GM21619 (cell line): ENCODE measurements at regions not wholly inside any gene's neighbourhood (a gene's known extent, or its start where the extent isn't known, plus 50 kb on each side); places are given as distances from the start of the nearest gene placed in this dataset.

Experiments used
- ATAC-seq: cut with Tn5 transposase; IDR thresholded peaks from one replicate; pipeline ENCODE4 v1.9.1; 2021; ENCODE audit not compliant: unreplicated experiment

DNA sequence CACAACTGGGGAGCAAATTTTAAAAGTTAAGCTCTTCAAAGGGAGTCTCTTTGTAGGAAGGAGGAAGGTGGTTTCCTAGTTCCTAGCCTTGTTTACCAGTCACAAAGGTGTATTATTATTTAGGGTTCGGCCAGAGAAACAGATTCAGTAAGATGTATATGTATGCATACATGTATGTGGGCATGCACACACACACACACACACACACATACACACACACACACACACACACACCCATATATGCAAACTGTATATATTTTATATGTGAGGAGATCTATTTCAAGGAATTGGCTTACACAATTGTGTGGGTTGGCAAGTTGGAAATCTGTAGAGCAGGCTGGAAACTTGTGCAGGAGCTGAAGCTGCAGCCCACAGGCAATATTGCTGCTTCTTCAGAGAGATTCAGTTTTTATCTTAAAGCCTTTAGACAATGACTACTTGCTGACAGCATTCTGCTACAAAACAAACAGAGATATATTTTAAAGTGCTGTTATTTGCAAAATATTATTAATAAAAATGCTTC lies 75.3 kb upstream of the DNAH5 start:
- ATAC-seq: no peak

DNA sequence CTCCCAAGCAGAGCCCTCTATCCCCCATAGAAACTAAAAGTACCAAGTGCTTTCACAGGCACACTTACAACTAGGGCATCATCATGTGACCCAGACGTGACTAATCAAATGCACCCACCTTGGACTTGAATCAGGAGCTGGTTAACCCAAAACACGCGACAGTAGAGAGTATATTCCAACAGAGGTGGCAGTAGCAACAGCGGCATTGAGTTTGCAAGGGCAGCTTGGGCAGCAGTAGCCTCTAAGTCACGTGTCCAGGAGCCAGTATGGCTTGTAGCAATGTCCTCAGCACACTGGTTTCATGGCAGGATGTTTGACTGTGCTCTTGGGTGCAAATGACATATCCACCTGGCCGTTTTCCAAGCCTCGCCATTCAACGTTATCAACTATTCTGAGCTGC lies 73.4 kb upstream of the DNAH5 start:
- ATAC-seq: no peak

DNA sequence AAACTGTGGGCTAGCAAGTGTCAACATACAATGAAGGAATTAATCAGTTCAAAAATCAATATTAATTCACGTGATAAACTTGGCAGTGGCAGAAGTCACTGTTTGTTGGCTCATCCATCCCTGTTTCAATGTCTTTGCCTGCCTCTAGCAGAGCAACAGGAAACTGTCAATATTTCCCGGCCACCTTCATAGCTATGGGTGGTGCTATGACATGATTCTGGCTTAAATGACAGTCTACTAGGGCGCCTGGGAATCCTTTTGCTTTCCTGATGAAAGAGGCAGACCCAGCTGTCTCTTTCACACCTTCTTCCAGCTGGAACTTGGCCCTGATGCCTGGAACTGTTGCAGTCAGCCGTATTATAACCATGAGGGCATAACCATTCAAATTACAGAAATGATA lies 72.1 kb upstream of the DNAH5 start:
- ATAC-seq: no peak

DNA sequence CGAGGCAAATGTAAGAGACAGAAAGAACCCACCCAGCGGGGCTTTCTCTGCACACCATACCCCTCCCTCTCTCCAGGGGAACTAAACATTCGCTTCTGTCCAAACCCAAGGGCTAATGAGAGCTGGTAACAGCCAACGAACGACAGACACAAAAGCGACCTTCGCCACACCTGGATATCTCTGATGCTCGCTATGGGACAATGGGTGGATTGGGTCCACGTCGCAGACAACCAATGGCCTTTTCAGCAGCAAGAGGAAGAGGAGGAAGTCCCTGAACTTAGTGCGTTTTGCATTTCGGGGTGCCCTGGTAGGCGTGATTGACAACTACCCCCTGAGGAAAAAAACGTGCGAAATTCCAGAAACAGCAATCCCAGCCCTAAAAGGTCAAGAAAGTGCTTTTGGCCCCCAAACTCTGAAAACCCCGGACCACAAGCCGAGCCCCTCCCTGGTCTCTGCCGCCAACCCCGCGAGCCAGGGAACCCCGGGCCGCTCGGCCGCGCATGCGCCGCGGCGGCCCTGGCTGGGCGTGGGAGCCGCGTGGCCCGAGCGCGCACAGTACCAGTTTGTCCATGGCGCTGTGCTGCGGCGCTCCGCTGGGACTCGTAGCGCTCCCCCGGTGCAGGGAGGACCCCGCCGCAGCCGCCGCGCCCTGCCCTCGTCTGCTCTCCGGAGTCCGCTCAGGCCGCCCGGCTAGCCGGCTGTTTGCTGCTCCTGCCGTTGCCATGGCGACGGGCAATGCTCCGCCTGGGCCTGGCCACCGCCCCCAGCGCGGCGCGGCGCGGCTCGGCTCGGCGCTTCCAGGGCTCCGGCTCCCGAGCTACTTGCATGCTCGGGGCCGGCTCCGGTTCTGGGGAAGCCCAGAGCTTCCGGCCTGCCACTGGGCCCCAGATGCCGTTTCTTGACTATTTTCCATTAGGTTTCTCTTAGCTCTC lies 66.9 kb upstream of the DNAH5 start:
- ATAC-seq: peak; percentile 95

DNA sequence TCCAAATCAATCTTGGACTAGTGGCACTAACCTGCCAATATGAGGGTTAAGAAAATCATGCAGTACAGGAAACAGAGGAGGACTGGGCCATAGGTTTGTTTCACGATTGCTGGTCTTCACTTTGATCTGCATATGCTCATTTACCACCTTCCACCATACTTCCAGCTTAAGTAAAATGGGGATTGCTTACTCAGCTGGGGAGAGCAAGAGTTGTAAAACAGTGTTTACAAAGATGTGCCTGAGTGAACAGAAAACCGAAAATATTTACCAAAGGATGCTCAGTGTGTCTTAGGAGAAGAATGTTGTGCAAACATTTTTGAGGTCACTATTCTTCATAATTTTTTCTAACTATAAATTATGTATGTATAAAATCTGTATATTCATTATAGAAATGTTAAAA lies 65.1 kb upstream of the DNAH5 start:
- ATAC-seq: no peak

DNA sequence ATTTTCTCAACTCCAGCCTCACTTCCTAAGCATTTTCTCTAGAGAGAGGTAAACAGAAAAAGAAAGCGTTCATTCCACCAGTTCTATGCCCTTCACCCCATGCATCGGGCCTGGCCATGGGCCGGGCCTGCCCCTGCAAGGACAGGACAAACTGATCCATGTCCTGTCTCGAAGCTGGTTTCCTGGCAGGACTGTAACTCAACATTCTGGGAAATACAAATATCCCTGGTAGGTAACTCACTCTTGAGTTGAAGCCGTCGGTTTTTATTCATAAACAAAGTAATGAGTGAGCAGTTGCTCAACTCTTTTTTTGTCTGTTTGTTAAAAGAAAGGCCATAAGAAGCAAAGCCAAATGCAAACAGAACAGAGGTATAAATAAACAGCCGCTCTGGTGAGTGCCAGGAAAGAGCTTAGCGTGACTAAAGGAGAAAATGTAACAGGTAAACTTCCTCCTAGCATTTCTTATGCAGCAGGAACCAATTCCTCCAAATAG lies 64.4 kb upstream of the DNAH5 start:
- ATAC-seq: no peak

DNA sequence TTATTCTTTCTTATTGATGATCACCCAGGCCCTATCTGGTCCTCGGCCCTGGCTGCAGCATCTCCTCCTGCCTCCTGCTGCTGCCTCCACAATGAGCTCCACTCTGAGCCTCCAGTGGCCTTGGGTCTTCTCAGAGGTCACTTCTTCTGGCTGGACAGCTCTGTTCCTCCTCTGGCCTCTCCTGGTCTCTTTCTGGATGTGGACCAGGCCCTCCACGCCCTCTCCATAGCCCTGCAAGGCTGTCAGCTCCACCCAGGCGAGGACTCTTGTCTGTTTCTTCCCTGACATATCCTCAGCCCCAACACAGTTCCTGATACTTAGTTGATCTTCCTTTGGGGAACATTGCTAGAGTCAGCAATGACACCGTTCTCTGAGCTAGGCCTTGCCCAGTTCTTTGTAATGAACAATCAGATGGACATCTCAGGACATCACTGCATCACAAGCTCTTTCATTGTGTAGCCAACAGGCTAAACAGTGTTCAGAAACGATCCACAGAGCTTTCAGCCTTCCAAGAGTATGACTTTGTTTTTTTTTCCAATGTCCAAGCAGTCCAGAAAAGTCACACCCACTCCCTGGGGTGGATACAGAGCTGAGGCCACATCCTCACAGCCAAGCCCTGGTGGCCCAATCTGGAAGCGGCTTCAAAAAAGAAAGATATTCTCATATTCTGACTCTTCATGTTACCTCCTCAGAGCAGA lies 62.5 kb upstream of the DNAH5 start:
- no peak for ATAC-seq

DNA sequence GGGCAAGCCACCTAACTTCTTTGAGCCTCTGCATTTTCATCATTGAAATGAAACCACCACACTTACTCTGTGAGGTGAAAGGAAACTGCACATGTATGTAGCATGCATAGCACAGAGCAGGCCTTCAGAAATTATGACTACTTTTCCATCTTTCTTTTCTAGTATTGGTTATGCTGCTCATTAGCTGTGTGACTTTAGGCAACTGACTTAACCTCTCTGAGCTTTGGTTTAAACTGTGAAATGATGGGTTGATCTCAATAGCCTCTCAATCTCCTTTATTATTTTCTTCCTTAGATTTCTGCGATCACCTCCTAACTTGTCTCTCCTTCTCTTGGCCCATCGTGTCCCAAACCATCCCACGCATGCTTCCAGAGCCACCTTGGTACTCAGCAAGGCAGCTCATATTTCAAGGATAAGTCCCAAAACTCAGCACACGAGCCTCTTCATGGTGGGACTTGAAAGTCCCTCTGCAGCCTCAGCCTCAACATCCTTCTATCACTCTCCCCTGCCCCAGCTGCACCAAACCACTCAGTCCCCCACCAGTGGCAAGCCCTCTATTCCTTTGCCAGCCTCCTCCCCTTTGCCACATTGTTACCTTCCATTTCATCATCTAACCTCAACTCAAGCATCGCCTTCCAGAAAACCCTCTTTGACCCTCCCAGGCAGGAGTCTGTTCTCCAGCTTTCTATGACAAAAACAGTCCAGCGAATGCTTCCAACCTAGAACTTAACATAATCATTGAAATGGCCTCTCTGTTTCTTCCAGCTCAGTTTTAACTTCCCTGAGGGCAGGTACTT lies 60.3 kb upstream of the DNAH5 start:
- ATAC-seq: no peak

DNA sequence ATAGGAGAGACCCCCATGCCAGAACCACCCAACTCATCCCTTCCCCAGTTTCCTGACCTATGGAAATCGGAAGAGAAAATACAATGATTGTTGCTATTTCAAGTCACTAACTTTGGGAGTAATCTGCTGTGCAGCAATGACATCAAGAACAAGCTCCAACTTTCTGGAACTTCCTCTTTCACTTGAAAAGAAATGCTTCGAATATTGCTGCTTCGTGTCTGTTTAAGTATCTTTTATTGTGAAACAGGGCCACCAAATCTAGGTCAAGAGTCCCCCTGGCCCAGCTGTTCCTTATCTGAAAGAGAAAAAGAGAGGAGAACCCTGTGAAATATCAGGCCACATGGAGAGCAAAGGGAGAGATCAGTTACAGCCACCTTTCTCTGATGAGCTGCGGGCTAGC lies 59.4 kb upstream of the DNAH5 start:
- no peak for ATAC-seq

DNA sequence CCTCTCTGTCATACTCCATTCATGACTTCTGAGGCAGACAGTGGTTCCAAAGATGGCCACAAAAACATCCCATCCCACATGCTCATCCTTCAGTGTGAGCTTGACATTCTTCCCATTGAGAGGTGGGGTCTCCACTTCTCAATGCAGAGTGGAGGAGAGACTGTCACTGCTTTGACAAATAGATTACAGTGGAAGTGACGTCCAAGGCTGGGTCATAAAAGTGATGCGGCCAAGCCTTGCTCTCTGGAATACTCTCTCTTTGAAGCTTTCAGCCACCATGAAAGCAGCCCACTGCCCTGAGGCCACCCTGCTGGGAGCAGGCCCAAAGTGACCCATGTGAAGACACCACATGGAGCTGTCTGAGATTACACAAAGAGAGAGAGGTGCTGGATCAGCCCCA lies 59.0 kb upstream of the DNAH5 start:
- ATAC-seq: no peak

DNA sequence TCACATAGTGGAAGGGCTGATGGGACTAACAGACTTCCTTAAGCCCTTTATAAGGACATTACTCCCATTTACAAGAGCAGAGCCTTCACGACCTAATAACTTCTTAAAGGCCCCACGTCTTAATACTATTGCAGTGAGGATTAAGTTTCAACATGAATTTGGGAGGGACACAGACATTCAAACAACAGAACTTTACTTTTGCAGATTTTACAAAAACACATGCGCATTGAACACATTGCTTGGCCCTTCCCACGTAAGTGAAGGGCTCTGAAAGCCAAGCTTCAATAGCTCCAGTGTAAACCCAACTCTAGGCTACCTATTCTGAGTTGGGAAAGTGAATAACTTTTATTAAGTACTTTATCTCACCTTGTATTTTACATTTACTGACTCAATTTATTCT lies 53.8 kb upstream of the DNAH5 start:
- ATAC-seq: no peak

DNA sequence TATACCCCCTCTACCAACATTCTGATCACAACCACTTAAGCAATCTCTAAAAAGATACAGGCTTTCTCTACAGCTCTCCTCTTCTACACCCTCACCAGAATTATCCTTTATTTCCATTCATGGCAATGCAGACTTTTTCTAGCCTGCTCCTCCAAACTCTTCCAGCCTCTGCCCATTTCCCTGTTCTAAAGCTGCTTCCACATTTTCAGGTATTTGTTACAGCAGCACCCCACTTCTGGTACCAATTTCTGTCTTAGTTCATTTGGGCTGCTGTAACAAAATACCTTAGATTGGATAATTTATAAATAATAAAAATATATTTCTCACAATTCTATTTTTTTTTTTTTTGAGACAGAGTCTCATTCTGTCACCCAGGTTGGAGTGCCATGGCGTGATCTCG lies 53.0 kb upstream of the DNAH5 start:
- no peak for ATAC-seq

DNA sequence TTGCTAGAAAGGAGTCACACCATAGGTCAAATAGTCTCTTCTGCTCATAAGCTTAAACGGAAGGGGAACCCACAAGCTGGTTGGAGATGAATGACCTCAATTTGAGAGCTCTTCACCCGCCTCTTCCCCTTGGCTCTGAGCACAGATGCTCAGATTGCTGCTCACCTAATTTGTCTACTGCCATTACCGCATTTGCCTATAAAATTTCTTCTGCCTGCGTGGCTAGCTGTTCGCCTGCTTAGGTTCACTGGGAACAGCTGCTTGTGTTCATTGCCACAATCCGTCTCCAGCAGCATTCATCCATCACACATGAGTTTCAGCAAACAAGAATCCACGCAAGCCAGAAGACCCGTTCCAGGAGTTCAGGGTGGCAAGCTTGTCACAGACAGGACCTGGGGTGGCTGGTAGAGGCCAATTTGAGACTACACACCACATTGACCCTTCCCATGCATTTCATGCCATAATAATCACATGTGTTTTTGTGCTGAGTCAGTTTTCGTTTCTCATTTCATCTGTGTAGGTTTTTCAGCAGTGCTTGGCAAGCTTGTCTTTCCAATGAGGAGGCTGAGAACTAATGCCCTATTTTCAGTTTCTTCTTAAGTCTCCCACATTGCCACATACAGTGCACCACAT lies 50.2 kb upstream of the DNAH5 start:
- no peak for ATAC-seq
